ENCODE measurements at regions not wholly inside any gene's neighbourhood (a gene's known extent, or its start where the extent isn't known, plus 50 kb on each side); places are given as distances from the start of the nearest gene placed in this dataset.

DNA sequence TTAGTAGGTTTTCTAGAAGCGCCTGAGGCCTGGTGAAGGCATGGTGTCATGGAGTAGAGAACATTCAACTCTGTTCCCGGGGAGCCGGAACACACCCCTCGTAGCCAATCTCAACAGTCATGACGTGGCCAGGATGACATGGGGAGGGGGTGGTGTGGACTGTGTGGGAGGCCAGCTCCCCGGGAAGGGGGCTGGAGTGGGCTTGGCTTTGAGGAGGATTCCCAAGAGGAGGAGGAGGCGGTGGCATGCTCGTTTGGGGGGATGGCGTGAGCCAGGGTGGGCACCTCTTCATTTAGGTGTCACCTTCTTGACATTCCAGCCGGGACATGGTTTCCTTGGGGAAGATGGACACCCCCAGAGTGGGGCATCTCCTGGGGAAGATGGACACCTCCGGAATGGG lies 257.5 kb downstream of the SEC14L1 start:
- TF ChIP-seq, protein P1, sequence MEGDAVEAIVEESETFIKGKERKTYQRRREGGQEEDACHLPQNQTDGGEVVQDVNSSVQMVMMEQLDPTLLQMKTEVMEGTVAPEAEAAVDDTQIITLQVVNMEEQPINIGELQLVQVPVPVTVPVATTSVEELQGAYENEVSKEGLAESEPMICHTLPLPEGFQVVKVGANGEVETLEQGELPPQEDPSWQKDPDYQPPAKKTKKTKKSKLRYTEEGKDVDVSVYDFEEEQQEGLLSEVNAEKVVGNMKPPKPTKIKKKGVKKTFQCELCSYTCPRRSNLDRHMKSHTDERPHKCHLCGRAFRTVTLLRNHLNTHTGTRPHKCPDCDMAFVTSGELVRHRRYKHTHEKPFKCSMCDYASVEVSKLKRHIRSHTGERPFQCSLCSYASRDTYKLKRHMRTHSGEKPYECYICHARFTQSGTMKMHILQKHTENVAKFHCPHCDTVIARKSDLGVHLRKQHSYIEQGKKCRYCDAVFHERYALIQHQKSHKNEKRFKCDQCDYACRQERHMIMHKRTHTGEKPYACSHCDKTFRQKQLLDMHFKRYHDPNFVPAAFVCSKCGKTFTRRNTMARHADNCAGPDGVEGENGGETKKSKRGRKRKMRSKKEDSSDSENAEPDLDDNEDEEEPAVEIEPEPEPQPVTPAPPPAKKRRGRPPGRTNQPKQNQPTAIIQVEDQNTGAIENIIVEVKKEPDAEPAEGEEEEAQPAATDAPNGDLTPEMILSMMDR (IDR thresholded peaks at IDR 0.05; ENCODE audit: low read depth, low read length), result no peak
- no peak for TF ChIP-seq EZH2phosphoT487 (IDR thresholded peaks at IDR 0.05; ENCODE audit: low read depth)

All from OCI-LY3 (cell line).